ENCODE measurements at regions not wholly inside any gene's neighbourhood (a gene's known extent, or its start where the extent isn't known, plus 50 kb on each side); places are given as distances from the start of the nearest gene placed in this dataset.

DNA sequence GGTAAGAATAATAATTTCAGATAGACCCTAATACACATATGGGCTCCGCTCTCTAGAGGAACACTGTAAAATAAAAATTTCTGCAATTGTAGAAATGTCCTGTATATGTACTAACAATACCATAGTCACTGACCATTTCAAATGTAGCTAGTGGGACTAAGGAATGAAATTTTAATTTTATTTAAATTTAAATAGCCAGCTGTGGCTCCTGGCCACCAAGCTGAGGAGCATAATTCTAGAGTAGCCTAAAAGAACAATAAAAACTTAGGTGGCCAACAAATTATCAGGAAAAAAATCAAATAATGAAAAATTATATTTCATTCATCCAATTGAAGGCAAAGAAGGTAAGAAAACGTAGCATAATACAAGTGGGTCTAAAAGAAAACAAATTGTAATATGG lies 240.9 kb upstream of the MIR17HG start:
- H3K4me1 ChIP-seq (ENCODE audit: control insufficient read depth in 1 of 2, insufficient read depth in 2 of 2, low read length in 2 of 2): no peaks in the 10 kb centered on the region
- no peak overlapping the region for H3K27ac ChIP-seq (ENCODE audit: low read depth, low read length)
- H3K27me3 ChIP-seq (ENCODE audit: insufficient read depth, low read length): no peaks in the 10 kb centered on the region
- TF ChIP-seq, protein P1, sequence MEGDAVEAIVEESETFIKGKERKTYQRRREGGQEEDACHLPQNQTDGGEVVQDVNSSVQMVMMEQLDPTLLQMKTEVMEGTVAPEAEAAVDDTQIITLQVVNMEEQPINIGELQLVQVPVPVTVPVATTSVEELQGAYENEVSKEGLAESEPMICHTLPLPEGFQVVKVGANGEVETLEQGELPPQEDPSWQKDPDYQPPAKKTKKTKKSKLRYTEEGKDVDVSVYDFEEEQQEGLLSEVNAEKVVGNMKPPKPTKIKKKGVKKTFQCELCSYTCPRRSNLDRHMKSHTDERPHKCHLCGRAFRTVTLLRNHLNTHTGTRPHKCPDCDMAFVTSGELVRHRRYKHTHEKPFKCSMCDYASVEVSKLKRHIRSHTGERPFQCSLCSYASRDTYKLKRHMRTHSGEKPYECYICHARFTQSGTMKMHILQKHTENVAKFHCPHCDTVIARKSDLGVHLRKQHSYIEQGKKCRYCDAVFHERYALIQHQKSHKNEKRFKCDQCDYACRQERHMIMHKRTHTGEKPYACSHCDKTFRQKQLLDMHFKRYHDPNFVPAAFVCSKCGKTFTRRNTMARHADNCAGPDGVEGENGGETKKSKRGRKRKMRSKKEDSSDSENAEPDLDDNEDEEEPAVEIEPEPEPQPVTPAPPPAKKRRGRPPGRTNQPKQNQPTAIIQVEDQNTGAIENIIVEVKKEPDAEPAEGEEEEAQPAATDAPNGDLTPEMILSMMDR (IDR thresholded peaks at IDR 0.05 in 2 of 3, conservative IDR thresholded peaks at IDR 0.05 in 1 of 3; ENCODE audit: borderline replicate concordance in 1 of 3, insufficient read depth in 1 of 3, low read depth in 2 of 3, low read length in 2 of 3): no peak
- TF ChIP-seq EZH2phosphoT487 (IDR thresholded peaks at IDR 0.05; ENCODE audit: borderline replicate concordance) (no peak), SIN3A (IDR thresholded peaks at IDR 0.05; ENCODE audit: low read depth) (no peak), POLR2A (IDR thresholded peaks at IDR 0.05; ENCODE audit: borderline replicate concordance, extremely low read depth, insufficient read depth, insufficient read length) (no peak), SRF (IDR thresholded peaks at IDR 0.05; ENCODE audit: low read depth) (no peak), CBX3 (IDR thresholded peaks at IDR 0.05; ENCODE audit: low read depth) (no peak), JUND (IDR thresholded peaks at IDR 0.05) (no peak), ZNF274 (IDR thresholded peaks at IDR 0.05; ENCODE audit: low read depth, low read length) (no peak)
- TF ChIP-seq, protein P2, sequence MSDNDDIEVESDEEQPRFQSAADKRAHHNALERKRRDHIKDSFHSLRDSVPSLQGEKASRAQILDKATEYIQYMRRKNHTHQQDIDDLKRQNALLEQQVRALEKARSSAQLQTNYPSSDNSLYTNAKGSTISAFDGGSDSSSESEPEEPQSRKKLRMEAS (IDR thresholded peaks at IDR 0.05): no peak
- RAD21 ChIA-PET (ENCODE audit: low non-redundant PET in 1 of 2, low total read pairs in 2 of 2, uncharacterized antibody in 2 of 2, unreplicated experiment in 2 of 2): no interaction called here
- no peak overlapping the region for H3K9ac ChIP-seq (ENCODE audit: low read length)
- ATAC-seq (no peak), DNase-seq (ENCODE audit: low read depth, low spot score) (no peak)
- H3K4me2 ChIP-seq (ENCODE audit: low read length): no peak overlapping the region
- BruUV-seq (replicated peaks): no TSS peak
- no peaks in the 10 kb centered on the region for H4K20me1 ChIP-seq (ENCODE audit: insufficient read depth)
- no peak overlapping the region for H3K4me3 ChIP-seq (replicated peaks in 1 of 2; ENCODE audit: low read depth in 1 of 2, low read length in 2 of 2)
- H2AFZ ChIP-seq (ENCODE audit: low read depth, low read length, poor library complexity, severe bottlenecking): no peak overlapping the region
- H3K36me3 ChIP-seq (ENCODE audit: control insufficient read depth in 1 of 2, insufficient read depth in 2 of 2, low read length in 2 of 2): no peaks in the 10 kb centered on the region
- no peaks in the 10 kb centered on the region for H3K9me2 ChIP-seq (ENCODE audit: insufficient read depth)
- intact Hi-C loops (cut with micrococcal nuclease): no loop called here
- no peaks in the 10 kb centered on the region for H3K79me2 ChIP-seq (ENCODE audit: insufficient read depth, low read length)
- no peaks in the 10 kb centered on the region; a peak in 1 of 4 replicates for H3K9me3 ChIP-seq (ENCODE audit: control insufficient read depth in 1 of 2, insufficient read depth in 1 of 2, low read depth in 1 of 2, low read length in 2 of 2)
- CTCF ChIA-PET: no interaction called here
- POLR2A ChIA-PET: no interaction called here

DNA sequence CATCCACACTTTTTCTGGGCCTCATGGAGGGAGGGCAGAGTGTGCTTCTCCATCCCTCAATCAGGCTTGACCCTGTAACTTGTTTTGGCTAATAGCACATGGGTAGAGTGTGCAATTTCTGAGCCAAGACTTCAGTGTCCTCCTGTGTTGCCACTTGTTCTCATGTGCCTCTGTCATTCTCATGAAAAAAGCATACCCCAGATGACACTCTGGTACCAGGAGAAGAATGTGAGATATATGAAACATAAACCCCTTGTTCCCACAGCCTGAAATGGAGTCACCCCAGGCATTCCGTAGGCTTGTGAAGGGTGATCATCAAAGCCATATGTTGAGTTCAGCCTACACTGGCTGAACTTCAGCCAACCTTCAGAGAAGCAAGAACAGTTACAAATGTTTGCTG lies 239.2 kb upstream of the MIR17HG start:
- ChIA-PET RAD21 (ENCODE audit: low non-redundant PET in 1 of 2, low total read pairs in 2 of 2, uncharacterized antibody in 2 of 2, unreplicated experiment in 2 of 2) (no interaction called here), POLR2A (no interaction called here), CTCF (no interaction called here)
- H3K4me2 ChIP-seq (ENCODE audit: low read length): no peak overlapping the region
- H3K27ac ChIP-seq (ENCODE audit: low read depth, low read length): no peak overlapping the region
- no TSS peak for BruUV-seq (replicated peaks)
- no peak for DNase-seq (ENCODE audit: low read depth, low spot score)
- no peaks in the 10 kb centered on the region; a peak in 1 of 4 replicates for H3K9me3 ChIP-seq (ENCODE audit: control insufficient read depth in 1 of 2, insufficient read depth in 1 of 2, low read depth in 1 of 2, low read length in 2 of 2)
- H3K79me2 ChIP-seq (ENCODE audit: insufficient read depth, low read length): no peaks in the 10 kb centered on the region
- TF ChIP-seq, protein P3, sequence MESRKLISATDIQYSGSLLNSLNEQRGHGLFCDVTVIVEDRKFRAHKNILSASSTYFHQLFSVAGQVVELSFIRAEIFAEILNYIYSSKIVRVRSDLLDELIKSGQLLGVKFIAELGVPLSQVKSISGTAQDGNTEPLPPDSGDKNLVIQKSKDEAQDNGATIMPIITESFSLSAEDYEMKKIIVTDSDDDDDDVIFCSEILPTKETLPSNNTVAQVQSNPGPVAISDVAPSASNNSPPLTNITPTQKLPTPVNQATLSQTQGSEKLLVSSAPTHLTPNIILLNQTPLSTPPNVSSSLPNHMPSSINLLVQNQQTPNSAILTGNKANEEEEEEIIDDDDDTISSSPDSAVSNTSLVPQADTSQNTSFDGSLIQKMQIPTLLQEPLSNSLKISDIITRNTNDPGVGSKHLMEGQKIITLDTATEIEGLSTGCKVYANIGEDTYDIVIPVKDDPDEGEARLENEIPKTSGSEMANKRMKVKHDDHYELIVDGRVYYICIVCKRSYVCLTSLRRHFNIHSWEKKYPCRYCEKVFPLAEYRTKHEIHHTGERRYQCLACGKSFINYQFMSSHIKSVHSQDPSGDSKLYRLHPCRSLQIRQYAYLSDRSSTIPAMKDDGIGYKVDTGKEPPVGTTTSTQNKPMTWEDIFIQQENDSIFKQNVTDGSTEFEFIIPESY (IDR thresholded peaks at IDR 0.05; ENCODE audit: extremely low read depth, insufficient replicate concordance, low read length): no peak
- no peak for TF ChIP-seq ELF1 (IDR thresholded peaks at IDR 0.05; ENCODE audit: borderline replicate concordance, low read depth)
- TF ChIP-seq, protein P2 (IDR thresholded peaks at IDR 0.05): no peak
- no peaks in the 10 kb centered on the region for H3K36me3 ChIP-seq (ENCODE audit: control insufficient read depth in 1 of 2, insufficient read depth in 2 of 2, low read length in 2 of 2)
- no peaks in the 10 kb centered on the region for H3K4me1 ChIP-seq (ENCODE audit: control insufficient read depth in 1 of 2, insufficient read depth in 2 of 2, low read length in 2 of 2)
- intact Hi-C loops (cut with micrococcal nuclease): no loop called here
- H3K9me2 ChIP-seq (ENCODE audit: insufficient read depth): no peaks in the 10 kb centered on the region
- peaks cover 8% of the 10 kb centered on the region for H3K27me3 ChIP-seq (ENCODE audit: insufficient read depth, low read length)
- no peaks in the 10 kb centered on the region for H4K20me1 ChIP-seq (ENCODE audit: insufficient read depth)
- H2AFZ ChIP-seq (ENCODE audit: low read depth, low read length, poor library complexity, severe bottlenecking): no peak overlapping the region
- no peak overlapping the region for H3K9ac ChIP-seq (ENCODE audit: low read length)
- no peak for ATAC-seq
- H3K4me3 ChIP-seq (replicated peaks in 1 of 2; ENCODE audit: low read depth in 1 of 2, low read length in 2 of 2): no peak overlapping the region

Data from HCT116 (cell line).